ENCODE measurements at regions not wholly inside any gene's neighbourhood (a gene's known extent, or its start where the extent isn't known, plus 50 kb on each side); places are given as distances from the start of the nearest gene placed in this dataset.

- Histone ChIP-seq H3K27me3 (no peaks in the 10 kb centered on the region), H3K4me1 (no peaks in the 10 kb centered on the region), H3K9me3 (no peaks in the 10 kb centered on the region), H3K36me3 (replicated peaks in 1 of 2; ENCODE audit: insufficient read depth in 1 of 2, low read depth in 2 of 2) (no peaks in the 10 kb centered on the region), H3K4me3 (no peak overlapping the region), H3K27ac (no peak overlapping the region)
- intact Hi-C loops (cut with DNase I): no loop called here
- DNase-seq: no peak
- ATAC-seq: no peak
- WGBS, 2 donors: 81 to 88% methylated on average over 3 of the region's 3 CpGs
- TF ChIP-seq CTCF (IDR thresholded peaks at IDR 0.05) (no peak), POLR2A (IDR thresholded peaks at IDR 0.05) (no peak)
Measured at GRCh38 chr2:58650781-58651180, 409.7 kb upstream of the FANCL start.

- Histone ChIP-seq H3K9me3 (no peaks in the 10 kb centered on the region), H3K27ac (no peak overlapping the region), H3K4me1 (no peaks in the 10 kb centered on the region), H3K27me3 (no peaks in the 10 kb centered on the region), H3K4me3 (no peak overlapping the region), H3K36me3 (replicated peaks in 1 of 2; ENCODE audit: insufficient read depth in 1 of 2, low read depth in 2 of 2) (no peaks in the 10 kb centered on the region)
- 40 to 61% methylated on average over 2 of the region's 2 CpGs for WGBS, 2 donors
- intact Hi-C loops (cut with DNase I): no loop called here
- ATAC-seq (no peak), DNase-seq (no peak)
- TF ChIP-seq CTCF (IDR thresholded peaks at IDR 0.05) (no peak), POLR2A (IDR thresholded peaks at IDR 0.05) (no peak)
Measured at GRCh38 chr2:58649756-58650155, 408.6 kb upstream of the FANCL start.

GRCh38 chr2:58645017-58645416 lies 403.9 kb upstream of the FANCL start:
- H3K27ac ChIP-seq: no peak overlapping the region
- TF ChIP-seq CTCF (IDR thresholded peaks at IDR 0.05): no peak
- no peak for TF ChIP-seq POLR2A (IDR thresholded peaks at IDR 0.05)
- no peaks in the 10 kb centered on the region for H3K9me3 ChIP-seq
- H3K36me3 ChIP-seq (replicated peaks in 1 of 2; ENCODE audit: insufficient read depth in 1 of 2, low read depth in 2 of 2): no peaks in the 10 kb centered on the region
- H3K27me3 ChIP-seq: no peaks in the 10 kb centered on the region
- no peak overlapping the region for H3K4me3 ChIP-seq
- H3K4me1 ChIP-seq: no peaks in the 10 kb centered on the region
- WGBS, 2 donors: 54 to 76% methylated on average over 4 of the region's 4 CpGs
- no peak for ATAC-seq
- no peak for DNase-seq
- intact Hi-C loops (cut with DNase I): no loop called here

- intact Hi-C loops (cut with DNase I): no loop called here
- DNase-seq (no peak), ATAC-seq (no peak)
- Histone ChIP-seq H3K27me3 (no peaks in the 10 kb centered on the region), H3K4me3 (no peak overlapping the region), H3K9me3 (no peaks in the 10 kb centered on the region), H3K27ac (no peak overlapping the region), H3K36me3 (replicated peaks in 1 of 2; ENCODE audit: insufficient read depth in 1 of 2, low read depth in 2 of 2) (no peaks in the 10 kb centered on the region), H3K4me1 (no peaks in the 10 kb centered on the region)
- no peak for TF ChIP-seq CTCF (IDR thresholded peaks at IDR 0.05)
- no peak for TF ChIP-seq POLR2A (IDR thresholded peaks at IDR 0.05)
- WGBS, 2 donors: 71 to 78% methylated on average over 5 of the region's 5 CpGs
Measured at GRCh38 chr2:58644451-58644850, 403.3 kb upstream of the FANCL start.

GRCh38 chr2:58641001-58641400 lies 399.9 kb upstream of the FANCL start:
- WGBS, 2 donors: 41 to 65% methylated on average over 2 of the region's 2 CpGs
- Histone ChIP-seq H3K9me3 (no peaks in the 10 kb centered on the region), H3K27ac (no peak overlapping the region), H3K4me3 (no peak overlapping the region), H3K36me3 (replicated peaks in 1 of 2; ENCODE audit: insufficient read depth in 1 of 2, low read depth in 2 of 2) (no peaks in the 10 kb centered on the region), H3K27me3 (no peaks in the 10 kb centered on the region), H3K4me1 (no peaks in the 10 kb centered on the region)
- no peak for TF ChIP-seq POLR2A (IDR thresholded peaks at IDR 0.05)
- no peak for TF ChIP-seq CTCF (IDR thresholded peaks at IDR 0.05)
- intact Hi-C loops (cut with DNase I): no loop called here
- ATAC-seq (no peak), DNase-seq (no peak)
